CD4-positive, alpha-beta T cell treated with Interleukin-17A for 1 hour (primary cell): ENCODE measurements at regions not wholly inside any gene's neighbourhood (a gene's known extent, or its start where the extent isn't known, plus 50 kb on each side); places are given as distances from the start of the nearest gene placed in this dataset.
"Not testable (repeated sequence)": the region's sequence is repeated elsewhere in the genome, so short reads cannot be mapped to it uniquely, and the experiment has no call there.

Source experiments
- DNase-seq: peaks from one replicate; pipeline ENCODE4 v3.0.0-alpha.2; 2020

DNA sequence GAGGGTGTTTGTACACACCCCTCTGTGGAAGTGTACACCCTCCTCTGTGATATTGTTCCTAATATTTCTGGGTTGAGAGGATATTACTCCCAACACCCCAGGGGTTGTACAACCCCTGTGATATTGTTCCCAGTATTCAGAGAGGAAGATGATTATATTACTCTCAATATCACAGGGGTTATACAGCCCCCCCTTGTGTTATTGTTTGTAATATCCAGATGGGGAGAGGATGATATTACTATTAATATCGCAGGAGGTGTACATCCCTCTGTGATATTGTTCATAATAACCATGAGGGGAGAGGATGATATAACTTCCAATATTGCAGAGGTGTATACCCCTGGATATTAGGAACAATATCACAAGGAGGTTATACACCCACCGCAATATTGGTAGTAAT, 566.1 kb upstream of the MIS18BP1 start:
- DNase-seq = no peak

DNA sequence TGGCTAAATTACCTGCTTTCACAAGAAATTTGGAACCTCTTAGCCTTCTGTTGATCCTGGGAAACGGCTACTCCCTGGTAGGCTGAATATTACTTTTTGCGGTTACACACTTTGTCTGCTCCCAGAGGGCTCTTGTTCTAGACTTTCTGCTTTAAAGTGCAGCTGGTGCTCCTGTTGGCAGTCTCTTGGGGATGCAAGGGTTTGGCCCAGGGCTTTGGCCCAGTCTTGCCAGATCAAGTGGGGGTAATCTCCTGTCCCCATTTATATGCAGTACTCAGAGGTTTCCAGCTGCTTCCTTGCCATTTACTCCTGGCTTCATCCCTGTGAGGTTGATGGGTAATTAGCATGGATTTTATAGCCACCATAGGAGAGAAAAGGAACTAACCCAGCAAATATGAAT, 558.2 kb upstream of the MIS18BP1 start:
- DNase-seq = no peak

DNA sequence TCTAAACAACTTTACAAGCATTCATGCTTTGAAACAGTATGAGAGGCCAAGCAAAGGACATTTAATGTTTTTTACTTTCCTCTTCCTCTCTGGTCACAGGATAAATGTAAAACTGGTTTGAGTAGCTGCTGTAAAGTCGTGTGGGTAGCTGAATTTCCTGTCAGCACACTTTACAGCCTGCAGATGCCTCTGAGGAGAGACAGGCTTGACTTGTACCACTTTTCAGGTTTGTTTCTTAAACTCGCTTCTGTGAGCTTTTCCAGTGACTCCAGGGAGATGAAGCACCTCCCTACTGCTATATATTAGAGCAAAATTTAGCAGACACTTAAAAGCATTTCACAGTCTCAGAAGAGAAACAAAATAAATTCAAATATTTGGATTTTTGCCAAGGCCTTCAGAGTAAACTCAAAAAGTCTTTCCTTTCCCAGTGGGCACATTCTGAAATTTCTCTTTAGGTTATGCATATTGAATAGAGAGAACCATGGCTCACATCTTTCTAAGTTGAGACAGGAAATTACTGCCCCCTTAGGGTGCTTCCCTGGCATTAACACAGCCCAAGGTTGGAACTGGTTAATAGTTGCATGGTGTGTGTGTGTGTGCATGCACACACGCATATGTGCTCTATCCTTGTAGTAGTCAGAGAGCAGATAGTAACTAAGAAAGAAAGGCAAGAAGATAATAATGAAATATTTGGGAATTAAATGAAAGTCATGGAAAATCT, 557.3 kb upstream of the MIS18BP1 start:
- no peak for DNase-seq

DNA sequence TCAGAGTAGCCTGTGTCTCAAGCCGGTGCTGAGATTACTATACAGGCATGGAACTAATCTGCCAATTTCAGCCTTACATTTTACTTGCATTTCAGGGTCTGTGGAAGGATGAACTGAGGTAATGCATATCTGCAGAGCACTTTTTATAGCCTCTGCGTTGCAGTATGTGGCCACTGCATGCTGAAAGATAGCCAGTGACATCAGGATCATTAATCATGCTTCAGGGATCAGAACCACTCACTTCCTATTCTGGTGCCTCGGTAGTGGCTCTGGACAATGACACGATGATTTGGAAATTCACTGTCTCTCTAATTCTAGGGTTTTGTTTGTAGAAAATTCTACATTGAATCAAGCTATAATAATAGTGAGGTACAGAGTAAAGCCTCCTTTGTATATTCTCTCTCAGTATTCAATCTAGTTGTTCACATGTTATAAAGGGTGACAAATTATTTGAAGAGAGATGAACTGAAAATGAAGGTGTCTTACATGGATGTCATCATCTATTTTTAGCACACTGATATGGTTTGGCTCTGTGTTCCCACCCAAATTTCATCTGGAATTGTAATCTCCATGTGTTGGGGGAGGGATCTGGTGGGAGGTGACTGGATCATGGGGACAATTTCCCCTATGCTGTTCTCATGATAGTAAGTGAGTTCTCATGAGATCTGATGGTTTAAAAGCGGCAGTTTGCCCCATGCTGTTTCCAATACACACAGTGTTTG, 554.3 kb upstream of the MIS18BP1 start:
- DNase-seq = no peak

DNA sequence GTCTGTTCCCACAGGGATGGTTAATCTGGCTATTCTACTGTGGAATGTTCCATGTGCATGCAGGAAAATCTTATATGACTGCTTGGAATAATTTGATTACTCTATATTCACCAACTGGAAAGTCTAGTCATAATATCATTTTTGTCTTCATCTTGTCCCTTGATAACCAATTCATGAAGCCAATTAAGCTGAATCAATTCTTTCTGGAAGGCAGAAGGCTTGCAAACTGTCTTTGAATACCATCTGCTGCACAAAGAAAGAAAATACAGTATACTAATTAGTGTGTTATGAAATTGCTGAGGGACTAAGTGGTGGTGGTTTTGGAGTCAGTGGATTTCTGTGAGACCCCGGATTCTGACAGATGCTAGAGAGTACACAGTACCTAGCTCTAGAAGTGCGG, 546.5 kb upstream of the MIS18BP1 start:
- DNase-seq = no peak

DNA sequence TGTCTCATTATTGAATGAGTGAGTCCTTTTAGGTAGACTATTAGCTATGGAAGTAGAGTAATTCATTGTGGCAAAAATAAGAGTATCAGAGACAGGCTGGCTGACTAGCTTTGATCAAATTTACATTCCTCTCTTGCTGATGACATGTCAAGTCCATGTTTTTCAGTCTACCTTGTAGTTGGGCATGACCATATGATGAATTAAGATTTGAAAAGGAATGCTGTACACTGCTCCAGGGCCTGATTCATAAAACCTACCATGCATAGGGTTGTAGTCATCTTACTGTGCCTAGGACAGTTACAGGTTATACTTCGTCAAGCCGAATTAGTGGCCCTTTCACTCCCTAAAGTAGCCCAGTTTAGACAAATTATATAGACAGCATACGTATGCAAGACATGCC, 545.7 kb upstream of the MIS18BP1 start:
- DNase-seq = no peak

DNA sequence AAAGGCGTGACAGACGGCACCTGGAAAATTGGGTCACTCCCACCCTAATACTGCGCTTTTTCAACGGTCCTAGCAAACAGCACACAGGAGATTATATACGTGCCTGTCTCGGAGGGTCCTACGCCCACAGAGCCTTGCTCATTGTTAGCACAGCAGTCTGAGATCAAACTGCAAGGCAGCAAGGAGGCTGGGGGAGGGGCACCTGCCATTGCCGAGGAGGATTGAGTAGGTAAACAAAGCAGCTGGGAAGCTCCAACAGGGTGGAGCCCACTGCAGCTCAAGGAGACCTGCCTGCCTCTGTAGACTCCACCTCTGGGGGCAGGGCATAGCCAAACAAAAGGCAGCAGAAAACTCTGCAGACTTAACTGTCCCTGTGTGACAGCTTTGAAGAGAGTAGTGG, 543.0 kb upstream of the MIS18BP1 start:
- DNase-seq = not testable (repeated sequence)

DNA sequence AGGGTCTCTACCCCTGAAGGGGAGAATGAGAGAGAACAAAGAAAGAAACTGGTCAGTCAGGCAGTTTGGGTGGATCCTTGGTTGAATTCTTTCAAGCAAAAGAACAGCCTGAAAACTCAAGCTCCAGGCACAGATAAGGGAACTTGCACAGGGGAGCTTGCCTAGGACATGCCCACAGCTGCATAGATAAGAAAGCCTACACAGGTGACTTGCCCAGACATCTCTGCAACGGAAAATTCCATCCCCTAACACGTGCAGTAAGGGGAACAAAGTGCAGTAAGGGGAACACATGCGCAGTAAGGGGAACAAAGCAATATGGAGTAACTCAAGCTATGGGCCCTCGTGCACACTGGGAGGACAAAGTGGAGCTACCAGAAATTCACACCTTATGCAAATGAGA, 540.1 kb upstream of the MIS18BP1 start:
- no peak for DNase-seq

DNA sequence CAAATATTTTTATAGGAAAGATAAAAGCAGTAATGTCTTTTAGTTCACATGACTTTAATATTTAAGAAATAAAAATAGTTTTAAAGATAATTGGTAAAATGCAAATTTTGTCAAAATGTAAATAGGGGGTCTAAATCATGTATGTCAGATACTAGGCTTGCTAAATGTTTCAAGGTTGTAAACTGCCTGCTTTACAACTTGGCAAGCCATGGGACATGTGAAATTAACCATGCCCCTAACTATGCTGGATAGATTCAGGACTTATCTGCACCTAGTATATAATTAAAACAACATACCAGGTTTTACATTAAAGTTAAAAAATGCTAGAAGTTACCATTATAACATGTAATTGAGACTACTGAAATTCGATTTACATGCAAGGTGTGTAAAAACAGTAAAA, 537.3 kb upstream of the MIS18BP1 start:
- DNase-seq = no peak

DNA sequence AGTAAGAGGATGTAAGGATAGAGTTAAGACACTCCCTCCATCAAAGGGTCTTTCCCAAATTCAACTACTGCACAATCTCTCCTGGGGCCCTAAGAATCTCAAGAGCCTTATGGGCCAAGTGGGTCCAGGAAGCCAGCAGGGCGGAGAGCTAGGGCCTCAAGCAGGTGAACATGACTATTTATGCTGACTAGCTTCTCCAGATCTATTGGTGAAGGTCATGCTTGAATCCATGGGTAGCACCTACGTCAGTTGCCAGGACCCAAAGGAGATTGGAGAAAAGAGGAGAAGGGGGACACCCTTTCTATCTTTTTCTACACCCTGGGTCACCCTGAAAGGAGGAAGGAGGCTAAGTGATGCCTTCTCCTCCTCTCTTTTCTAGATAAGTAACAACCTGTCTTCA, 534.2 kb upstream of the MIS18BP1 start:
- DNase-seq = no peak

DNA sequence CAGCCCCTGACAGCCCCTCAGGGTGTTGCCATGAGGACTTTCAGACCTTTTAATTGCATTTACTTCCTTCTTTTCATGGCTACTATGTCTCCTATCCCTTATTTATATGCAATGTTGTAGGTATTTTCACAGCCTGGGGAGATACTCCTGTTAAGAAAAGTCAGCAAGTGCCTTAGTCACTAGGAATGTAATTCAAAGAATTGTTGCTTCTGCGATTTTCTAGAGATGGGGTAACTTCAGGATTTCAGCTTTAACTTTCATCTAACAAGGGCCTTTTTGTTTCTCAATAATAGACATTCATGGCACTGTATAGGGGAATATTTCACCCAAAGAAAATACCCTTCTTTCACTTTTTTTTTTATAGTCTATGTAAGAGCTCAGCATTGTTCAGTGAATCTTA, 533.3 kb upstream of the MIS18BP1 start:
- no peak for DNase-seq

DNA sequence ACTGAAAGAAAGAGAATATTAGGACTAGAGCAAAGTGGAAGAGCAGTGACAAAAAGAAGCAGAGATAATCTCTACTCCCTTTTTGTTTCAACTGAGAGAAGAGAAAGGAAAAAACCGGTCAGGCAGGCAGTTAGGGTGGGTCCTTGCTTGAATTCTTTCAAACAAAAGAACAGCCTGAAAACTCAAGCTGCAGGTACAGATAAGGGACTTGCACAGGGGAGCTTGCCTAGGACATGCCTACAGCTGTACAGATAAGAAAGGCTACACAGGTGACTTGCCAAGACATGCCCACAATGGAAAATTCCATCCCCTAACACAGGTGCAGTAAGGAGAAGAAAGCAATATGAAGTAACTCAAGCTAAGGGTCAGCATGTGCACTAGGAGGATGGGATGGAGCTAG, 532.2 kb upstream of the MIS18BP1 start:
- DNase-seq = no peak

DNA sequence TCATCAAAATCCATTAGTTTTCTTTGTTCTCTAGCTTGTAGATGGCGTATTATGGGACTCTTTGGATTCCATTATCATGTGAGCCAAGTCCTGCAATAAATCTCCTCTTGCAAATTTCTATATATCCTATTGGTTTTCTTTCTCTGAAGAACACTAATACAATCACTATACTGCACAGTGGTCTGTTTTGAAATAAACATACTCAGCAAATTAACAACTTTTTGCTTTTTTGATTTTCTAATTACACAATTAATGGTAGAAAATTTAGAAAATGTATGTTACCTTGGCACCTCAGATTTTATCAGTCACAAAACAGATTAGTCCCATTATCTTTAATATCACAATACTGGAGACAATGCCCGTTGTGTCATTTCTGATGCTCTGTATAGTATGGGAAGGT, 513.2 kb upstream of the MIS18BP1 start:
- no peak for DNase-seq

DNA sequence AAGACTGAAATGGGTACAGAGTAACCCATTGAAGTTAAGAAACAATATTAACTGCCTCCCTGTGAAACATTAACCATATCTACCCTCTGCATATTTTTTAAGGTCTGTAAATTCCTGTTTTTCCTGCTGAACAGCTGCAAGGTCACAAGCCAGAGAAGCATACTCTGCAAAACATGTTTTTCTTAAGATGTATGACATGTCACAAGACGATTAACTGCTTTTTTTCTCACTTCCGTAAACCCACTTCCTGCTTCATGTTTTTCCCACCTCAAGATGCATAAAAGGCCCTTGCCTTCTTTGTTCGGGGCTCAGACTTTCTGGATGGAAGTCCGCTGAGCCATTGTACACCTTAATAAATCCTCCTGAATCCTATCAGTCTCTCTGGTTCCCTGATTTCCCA, 504.7 kb upstream of the MIS18BP1 start:
- no peak for DNase-seq

DNA sequence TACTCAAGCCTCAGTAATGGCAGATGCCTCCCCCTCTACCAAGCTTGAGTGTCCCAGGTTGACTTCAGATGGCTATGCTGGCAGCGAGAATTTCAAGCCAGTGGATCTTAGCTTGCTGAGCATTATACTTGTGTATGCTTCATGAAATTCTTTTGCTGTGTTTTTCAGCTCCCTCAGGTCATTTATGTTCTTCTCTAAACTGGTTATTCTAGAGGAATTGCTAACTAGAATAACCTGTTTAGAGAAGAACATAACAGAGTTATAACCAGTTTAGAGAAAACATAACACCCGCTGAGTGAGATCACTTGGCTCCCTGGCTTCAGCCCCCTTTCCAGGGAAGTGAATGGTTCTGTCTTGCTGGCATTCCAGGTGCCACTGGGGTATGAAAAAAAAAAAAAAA, 503.4 kb upstream of the MIS18BP1 start:
- DNase-seq = not testable (repeated sequence)

DNA sequence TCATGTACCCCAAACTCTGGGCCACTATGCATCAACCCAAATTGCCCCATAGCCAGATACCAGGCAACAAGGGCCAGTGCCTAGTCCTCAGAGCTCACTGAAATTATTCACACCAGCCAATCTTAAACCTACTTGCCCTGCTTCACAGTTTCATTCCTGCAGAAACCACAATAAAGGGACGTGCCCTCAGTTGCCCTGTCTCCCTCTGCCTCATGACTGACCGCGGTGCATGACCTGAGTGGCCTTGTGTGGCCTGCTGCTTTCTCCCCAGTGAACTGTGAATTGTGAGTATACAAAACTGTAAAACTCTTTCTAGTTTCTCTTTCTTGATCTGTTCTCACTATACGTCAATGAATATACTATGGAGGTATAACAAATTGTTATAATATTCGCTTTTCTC, 490.9 kb upstream of the MIS18BP1 start:
- no peak for DNase-seq

DNA sequence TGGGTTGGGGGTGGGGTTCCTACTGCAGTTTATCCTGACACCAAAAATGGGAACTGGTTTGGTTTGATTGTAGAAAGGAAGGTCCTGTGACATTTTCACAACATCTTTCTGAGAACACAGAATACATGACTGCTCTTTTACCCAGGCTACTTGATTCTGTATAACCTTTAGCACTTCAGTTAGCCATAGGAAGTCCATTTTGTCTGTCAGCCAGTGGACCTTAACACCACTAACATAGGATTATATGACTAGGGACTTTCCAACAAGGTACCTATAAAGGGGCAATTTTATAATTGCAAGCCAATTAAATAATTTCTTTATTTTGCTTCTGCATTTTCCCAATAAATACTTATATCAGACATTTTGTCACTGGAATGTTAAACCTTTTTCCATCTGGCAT, 489.2 kb upstream of the MIS18BP1 start:
- no peak for DNase-seq

DNA sequence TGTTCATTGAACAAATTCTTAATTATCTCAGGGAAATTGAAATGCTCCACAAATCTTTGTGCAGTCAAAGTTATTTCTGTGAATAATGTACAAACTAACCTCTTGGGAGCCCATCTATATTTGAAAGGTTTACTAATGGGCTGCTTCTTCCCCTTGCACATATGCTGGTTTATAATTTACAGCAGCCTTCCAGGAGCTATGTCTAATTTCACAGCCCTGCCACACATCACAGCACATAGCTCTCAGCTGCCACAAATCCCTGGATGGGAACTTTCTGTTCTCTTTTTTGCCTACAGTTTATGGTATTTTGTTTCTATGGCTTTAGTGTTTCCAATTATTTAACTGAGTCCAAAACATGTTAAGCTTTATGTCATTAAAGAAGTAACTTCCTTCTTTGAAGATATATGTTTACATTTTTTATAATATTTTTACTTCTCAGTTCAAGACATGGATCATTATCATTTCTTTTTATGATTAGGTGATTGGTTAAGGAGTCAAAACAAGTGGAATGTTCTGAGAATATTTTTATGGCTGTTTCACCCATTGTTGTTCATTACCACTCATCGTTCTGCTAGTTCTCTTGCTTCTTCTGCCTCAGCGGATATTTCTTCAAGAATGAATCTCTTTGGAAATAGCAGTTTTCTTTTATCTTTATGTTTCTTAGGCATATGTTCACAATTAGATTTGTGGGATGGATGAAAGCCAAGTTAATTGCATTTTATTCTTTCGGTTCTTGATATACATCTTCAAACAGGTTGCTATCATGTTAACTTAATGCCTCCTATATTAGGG, 475.6 kb upstream of the MIS18BP1 start:
- no peak for DNase-seq

DNA sequence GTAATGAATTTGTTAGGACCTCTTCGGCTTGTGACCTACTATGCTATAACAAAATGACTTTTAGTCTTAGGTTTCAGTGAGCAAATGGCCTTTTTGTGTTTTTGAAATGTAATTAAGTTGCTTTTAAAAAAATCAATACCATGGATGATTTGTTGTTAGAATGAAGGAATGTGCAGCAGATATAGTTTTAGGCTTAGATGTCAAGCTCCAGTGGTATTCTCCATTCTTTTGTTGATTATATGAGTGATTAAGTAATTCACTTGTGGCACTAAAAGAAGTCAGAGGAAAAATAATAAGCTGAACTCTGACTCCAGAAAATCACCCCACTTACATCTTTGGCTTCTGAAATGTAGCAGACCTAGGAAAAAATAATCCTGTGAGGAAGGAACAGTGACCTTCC, 474.1 kb upstream of the MIS18BP1 start:
- DNase-seq = no peak

DNA sequence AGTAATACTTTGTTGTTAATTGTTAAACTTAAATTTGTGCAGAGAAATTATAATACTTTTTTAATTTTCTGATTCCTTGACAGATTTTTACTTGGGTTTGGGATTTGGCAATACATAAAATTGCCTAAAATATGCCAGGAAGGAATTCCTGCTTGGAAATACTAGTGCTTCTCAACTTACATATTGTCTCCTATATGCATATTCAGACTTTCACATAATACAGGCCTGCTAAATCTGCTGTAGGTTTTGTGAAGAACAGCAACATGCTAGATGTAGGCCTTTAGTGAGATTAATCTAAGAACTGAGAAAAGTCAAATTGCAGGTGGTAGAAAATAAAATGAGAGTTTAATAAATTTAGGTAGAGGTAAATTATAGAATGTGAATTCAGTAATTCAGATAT, 468.5 kb upstream of the MIS18BP1 start:
- no peak for DNase-seq

DNA sequence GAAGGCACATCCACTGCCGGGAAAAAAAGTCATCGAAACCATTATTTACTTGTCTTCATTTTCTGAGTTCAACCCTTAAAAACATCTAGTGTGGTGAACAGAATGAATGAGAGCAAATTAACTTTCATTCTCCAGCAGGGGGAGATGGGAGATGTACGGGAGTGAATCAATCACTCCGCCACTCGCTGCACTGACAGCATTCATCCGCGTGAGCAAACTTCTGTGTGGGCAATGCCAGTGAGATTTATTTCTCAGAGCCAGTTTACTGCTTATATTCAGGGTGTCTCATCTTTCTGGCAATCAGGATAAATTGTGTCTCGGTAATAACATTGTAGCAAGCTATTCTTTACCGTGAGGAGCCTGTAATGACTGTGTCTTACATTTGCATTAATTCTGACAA, 463.6 kb upstream of the MIS18BP1 start:
- DNase-seq = no peak

DNA sequence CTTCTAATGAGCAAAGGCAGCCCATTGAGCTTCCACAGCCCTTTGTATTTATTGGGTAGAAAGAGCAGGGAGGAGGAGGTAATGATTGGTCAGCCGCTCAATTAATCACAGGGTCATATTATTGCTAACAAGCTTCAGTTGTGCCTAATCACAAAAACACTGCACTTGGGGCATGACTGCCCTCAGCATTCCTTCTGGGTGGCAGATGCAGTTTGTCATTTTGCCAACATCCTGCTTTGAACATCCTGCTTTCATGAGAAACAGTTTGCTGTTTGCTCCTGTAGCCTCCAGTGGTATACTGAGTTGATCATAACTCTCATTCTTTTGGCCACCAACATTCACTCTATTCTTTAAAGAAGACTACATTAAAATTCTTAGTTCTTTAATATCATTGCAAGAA, 462.9 kb upstream of the MIS18BP1 start:
- no peak for DNase-seq

DNA sequence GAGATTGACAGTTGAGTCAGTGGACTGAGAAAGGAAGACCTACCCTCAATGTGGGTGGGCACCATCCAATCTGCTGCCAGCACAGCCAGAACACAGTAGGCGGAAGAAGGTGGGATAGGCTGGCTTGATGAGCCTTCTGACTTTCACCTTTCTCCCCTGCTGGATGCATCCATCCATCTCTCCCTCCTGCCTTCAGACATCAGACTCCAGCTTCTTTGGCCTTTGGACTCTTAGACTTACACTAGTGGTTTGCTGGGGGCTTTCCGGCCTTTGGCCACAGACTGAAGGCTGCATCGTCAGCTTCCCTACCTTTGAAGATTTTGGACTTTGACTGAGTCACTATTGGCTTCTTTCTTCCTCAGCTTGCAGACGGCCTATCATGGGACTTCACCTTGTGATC, 456.5 kb upstream of the MIS18BP1 start:
- no peak for DNase-seq

DNA sequence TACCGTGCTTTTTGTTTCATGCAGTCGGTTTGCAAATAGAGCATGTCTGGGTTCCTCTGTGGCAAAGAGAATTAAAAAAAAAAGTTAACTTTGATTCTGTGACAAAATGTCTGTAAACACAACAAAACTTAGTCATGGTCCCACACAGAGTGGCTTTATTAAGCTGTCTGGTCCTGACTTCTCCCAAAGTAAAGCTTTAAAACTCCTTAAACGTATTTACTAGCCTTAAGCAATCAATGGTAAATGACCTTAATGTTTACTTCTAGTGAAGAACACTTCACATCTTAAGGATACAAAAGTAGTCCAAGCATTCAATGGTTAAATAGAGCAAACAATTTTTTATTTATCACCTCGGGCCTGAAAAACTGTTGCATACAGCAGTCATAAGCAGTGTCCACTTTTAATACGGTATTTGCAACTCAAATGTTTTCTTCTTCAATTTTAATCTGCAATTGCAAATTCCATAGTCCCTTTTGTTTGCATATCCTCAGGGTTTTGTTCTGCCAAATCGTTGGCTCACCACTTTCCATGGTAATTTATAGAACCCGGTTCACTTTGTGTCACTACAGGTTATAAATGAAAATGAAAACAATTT, 453.0 kb upstream of the MIS18BP1 start:
- no peak for DNase-seq
